ENCODE measurements at regions not wholly inside any gene's neighbourhood (a gene's known extent, or its start where the extent isn't known, plus 50 kb on each side); places are given as distances from the start of the nearest gene placed in this dataset.

DNA sequence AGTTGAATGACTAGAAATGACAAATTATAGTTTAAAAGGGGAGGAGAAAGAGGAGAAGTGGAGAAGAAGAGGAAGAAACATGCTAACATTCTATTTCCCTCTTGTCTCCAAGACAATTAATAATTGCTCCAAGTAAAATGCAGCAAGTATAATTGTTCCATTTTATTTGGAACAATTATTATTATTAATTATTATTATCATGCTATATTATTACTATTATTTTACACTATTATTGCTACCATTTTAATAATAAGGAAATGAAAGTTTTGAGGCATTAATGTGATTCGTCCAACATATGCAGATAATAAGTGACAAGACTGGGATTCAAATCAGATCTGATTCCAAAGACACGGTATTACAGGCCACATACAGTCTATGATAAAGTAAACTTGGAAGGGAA is 293.6 kb upstream of the ZC3H12C start:
- no peak for DNase-seq (ENCODE audit: low spot score)

DNA sequence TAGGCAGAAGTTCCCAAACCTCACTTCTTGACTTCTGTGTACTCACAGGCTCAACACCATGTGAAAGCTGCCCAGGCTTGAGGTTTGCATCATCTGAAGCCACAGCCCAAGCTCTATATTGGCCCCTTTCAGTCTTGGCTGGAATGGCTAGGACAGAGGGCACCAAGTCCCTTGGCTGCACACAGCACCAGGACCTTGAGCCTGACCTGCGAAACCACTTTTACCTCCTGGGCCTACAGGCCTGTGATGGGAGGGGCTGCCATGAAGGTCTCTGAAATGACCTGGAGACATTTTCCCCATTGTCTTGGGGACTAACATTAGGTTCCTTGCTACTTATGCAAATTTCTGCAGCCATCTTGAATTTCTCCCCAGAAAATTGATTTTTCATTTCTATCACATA is 288.3 kb upstream of the ZC3H12C start:
- DNase-seq (ENCODE audit: low spot score) = no peak

DNA sequence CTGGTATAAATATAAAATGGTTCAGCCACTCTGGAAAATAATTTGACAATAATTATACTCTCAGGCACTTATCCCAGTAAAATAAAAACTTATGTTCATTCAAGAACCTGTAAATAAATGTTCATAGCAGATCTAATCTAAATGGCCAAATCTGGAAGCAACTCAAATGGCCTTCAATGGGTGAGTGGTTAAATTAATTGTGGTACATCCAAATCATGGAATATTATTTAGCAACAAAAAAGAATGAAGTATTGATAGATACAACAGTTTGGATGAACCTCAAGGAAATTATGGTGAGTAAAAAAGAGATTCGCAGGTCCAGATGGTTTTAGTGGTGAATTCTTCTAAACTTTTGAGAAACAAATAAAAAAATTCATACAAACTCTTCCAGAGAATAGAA is 287.0 kb upstream of the ZC3H12C start:
- DNase-seq (ENCODE audit: low spot score) = no peak

DNA sequence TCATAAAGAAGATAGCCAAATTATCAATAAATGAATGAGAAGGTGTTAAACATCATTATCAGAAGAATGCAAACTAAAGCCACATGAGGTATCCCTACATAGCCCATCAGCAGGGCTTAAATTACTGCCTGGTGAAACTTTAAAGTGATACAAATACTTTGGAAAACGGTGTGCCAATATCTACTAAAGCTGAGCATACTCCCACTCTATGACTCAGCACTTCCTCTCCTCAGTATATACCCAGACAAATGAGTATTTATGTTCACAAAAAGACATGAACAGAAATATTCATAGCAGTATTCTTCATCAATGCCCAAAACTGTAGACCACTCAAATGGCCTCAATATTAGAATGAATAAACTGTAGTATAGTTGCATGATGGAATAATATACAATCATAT is 284.6 kb upstream of the ZC3H12C start:
- no peak for DNase-seq (ENCODE audit: low spot score)

DNA sequence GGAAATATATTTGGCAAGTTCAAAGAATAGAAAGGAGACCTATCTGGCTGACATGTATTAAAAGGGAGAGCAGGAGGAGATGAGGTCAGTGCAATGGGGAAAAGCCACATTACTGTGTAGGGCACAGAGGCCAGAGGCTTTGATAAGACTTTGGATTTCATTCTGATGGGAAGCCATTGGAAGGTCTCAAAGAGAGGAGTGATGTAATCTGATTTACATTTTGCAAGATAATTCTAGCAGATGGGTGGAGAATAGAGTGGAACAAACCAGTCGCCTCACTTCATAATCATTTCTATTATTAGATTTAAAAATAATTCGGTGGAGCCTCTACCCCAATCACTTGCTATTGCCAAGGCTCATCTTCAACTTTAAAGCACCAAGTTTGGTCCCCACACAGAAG is 278.4 kb upstream of the ZC3H12C start:
- no peak for DNase-seq (ENCODE audit: low spot score)

DNA sequence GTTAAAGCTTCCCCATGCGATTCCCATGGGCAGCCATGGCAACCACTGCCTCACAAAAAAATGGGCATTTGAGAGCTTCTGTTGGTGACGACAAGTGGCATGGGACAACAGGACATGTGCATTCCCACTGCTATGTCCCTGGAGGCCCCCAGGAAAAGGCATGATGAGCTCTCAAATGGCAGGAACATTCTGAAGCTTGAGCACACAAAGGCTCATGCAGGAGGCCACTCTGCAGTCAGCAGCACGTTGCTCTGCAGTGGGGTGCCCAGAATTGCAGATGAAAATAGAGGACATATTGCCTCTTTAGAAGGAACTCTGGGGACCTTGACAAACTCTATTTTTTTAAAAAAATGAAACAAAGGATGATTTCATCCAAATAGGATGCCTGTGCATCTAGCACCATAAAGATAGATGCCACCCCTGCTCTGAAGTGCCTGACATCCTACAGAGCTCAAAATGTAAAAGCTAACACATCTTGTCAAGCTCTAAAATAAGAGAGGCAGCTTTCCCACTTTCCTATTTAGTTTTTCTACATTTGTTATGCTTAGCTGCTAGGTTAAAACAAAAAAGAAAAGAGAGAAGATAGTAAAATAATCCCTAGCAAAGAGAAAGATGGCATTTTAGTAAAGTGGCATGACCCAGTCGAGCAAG is 277.6 kb upstream of the ZC3H12C start:
- no peak for DNase-seq (ENCODE audit: low spot score)

DNA sequence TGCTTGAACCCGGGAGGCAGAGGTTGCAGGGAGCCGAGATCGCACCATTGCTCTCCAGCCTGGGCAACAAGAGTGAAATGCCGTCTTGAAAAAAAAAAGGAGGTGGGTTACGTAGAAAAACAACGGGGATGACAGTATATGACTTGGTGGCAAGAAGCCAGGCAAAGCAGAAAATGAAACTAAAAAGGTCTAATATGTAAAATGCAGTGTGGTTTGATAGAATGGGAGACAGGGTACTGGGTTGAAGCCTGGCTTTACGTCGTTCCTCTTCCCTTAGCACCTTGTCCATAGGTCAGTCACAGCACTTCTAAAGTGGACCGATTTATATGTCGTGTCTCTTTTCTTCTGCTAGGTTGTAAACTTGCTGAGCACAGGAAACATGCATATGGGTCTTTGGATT is 274.9 kb upstream of the ZC3H12C start:
- DNase-seq (ENCODE audit: low spot score) = no peak

DNA sequence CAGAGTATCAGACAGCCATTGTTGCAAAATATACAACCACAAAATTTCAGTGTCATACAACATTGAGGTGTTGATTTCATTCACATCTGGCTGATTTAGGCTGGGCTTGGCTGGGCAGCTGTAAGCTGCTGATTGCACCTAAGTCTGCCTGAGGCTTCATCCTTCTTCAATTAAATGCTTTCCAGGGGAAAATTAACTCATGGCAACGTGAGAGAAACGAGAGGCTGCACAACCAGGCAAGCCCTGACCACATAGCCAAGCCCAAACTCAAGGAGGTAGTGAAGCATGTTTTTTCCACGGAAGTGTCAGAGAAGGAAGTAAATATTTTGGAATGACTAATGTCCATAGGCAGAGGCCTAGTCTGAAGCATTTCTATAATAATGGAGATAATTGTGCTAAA is 273.8 kb upstream of the ZC3H12C start:
- no peak for DNase-seq (ENCODE audit: low spot score)

DNA sequence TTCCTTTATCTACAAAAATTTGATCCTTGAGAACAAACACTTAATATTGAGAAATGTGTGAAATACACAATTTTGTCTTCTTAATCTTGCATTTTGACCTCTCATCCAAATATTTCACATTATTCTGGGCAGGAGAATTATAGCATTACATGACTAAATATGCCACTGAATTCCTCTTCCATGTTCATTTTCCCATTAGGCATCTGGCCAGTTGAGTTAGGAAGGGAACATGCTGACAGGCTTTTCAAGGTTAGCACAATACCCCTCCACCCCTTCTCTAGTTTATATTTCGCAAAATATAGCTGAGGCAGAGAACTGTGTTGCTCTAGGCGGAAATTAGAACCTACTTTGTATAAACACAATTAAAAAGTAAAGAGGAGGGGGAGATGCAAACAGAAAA is 271.7 kb upstream of the ZC3H12C start:
- DNase-seq (ENCODE audit: low spot score) = no peak

DNA sequence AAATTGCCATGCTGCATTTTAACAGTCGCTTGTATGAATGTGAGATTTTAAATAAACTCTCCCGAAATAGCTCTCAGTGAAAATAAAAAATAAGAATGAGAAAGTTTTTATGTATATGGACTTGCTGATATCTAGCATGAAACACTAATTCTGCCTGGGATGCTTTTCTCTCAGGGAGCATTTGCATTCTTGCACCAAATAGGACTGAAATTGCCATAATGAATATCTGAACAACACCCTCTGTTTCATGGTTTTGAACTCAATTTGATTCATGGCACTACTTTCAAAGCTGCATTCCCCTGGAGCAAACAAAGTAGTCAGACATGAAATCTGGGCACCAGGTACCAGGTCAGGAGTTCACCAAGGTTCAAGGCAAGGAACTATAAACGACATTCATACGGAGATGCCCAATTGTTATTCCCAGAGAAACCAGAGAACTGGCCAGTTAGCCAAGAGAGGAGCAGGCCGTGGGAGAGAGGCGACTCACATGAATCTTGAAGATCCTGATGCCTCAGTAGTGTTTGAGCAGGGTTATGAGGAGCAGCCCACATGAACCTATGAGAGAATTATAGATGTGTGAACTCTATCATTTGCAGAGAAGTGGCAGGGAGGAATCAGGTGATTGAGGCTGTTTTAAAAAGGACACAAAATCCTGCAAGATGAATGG is 270.6 kb upstream of the ZC3H12C start:
- no peak for DNase-seq (ENCODE audit: low spot score)

DNA sequence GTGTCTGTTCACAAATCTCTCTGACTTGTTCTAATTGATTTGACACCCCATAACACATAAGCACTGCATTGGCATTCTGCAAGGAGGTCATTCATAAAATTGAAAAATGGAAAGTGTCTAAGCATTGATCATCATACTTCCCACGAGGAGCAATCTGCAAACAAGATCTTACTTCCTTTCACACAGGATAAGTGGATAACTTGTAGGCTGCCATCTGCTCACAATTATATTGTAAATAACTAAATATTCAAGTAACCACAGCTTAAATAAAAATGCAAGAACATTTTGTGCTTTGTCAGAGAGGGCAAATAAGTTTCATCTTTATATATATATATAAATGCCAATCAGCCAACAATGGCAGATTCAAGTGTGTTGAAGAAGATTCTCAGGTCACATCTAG is 264.8 kb upstream of the ZC3H12C start:
- no peak for DNase-seq (ENCODE audit: low spot score)

DNA sequence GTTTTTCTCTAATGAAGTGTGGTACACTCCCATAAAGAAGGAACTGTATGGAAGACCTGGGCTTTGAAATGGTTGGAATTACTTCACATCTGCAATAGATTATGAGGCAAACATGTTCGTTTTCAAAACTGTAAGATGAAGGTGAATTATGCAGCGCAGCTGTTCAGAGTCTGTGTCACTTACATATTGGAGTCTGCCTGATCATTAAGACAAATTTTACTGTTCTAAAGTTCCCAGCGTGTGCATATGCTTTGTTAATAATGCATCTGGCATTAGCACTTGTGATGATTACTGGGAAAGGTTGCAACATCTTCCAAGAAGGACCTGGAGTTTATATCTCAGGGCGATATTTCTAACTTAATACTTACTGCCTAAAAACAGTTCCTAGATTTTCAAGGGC is 255.2 kb upstream of the ZC3H12C start:
- DNase-seq (ENCODE audit: low spot score) = no peak

DNA sequence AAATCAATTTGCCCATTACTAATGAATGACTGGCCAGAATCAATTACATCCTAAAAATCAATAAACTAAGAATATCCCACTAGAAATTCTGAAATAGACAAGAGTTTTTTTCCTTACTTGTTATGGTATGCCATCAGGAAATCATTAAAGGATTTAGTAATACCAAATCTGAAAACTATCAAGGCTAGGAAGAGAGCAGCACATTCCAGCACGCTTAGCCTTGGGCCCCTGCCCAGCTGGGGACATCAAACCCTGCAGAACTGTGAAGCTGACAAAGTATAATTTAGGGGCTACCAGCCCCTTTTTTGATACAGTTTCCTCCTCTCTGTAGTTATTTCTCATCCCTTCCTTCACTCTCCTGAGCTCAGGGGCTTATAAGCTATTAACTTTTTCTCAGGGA is 247.8 kb upstream of the ZC3H12C start:
- DNase-seq (ENCODE audit: low spot score) = no peak

DNA sequence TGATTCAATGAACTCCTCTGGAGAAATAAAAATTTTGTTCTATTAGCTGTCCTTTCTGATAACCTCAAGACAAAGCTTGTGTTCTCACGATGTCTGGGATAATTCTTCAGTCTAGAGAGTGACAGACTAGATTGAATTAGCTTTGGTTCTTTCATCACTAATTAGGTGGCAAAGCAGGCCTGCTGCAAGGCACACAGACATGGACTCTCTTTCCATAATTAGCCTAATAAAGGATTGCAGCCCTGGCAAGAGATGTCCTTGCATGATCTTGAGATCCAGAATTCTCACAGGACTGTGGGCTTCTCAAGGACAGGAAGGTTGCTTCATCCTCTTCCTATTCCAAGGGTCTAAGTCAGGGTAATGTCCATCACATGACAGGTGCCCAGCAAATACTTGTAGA is 245.6 kb upstream of the ZC3H12C start:
- DNase-seq (ENCODE audit: low spot score) = no peak

DNA sequence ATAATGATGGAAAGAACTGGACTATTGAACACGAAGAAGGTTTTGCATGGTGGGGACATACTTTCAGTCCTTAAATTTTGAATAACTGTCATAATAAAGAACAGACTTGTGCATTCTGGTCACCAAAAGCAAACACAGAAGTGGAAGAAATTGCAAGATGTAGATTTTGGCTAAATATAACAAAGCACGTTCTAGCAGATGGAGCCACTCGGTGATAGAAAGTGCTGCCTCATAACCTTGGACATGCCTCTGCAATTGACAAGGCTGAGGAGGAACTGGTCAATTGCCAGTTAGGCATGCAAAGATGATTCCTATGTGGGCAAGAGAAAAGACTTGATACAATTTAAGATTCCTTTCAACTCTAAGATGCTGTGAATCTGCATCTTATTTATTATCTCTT is 244.1 kb upstream of the ZC3H12C start:
- DNase-seq (ENCODE audit: low spot score) = no peak

DNA sequence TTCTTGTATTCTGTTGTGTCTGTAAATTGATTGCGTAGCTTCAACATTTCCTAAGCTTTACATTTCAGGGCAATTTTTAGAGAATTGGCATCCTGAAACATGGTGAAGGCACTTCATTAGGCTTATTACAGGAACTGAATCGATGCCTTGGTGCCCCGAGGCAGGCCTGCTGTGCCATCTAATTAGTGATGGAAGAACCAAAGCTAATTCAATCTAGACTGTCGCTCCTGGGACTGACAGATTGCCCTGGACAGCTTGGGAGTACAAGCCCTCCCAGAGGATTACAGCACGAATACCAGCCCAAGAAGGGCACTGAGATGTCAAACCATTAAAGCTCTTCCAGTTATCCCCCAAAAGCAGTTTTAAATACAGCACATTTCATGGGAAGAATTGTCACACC is 243.2 kb upstream of the ZC3H12C start:
- no peak for DNase-seq (ENCODE audit: low spot score)

DNA sequence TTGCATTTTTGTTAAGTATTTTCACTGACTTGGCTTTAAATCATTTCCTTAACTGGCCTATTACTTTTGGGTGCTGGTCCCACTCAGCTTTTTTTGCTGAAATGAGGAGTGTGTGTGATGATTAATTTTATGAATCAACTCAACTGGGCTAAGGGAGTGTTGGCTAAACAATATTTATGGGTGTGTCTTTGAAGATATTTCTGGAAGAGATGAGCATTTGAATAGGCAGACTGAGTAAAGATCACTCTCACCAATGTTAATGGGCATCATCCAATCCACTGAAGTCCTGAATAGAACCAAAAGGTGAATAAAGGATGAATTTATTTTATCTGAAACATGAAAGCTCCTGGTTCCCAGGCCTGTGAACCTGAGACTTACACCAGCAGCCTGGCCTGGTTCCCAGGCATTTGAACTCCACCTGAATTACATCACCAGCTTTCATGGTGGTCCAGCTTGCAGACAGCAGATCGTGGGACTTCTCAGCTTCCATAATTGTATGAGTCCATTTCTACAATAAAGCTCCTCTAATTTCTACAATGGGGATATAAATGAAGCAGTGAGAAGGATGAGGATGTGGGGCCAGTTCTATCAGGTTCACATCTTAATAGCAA is 241.3 kb upstream of the ZC3H12C start:
- no peak for DNase-seq (ENCODE audit: low spot score)

DNA sequence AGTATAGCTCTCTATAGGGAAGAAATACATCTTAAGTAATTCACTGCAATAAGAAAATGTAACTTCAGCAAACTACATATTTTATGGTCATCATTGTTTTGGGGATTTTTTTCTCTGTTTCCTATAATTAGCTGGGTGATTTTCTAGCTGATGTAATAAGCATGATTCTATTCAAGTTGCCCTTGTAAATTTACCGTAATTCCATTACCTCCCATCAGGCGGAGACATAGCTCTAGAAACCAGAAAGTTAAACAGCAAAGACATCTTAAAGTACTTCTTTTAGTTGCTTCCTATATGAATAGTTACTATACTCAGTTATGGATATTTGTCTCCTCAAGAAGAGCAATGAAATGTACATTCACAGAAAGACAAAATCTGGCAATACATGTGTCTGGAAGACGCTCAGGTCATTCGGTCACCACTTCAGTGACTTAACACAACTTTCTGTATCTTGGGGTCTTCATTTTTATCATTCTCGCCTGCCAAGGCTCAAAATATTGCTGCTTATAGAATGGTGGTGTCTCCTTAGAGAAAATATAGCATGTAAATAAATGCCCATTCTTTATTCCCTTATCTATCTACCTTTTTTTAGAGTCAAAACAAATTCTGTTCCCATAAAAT is 239.9 kb upstream of the ZC3H12C start:
- no peak for DNase-seq (ENCODE audit: low spot score)

DNA sequence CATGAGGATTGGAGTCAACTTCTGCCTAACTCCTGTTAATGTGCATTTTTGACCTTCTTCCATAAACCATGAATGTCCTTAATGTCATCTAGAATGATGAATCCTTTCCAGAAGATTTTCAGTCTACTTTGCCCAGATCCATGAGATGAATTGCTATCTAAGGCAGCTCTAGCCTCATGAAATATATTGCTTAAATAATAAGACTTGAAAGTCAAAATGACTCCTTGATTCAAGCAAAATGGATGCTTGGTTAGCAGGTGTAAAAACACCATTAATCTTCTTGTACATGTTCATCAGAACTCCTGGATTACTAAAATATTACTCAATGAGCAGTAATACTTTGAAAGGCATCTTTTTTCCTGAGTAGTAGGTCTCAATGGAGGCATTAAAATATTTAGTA is 238.5 kb upstream of the ZC3H12C start:
- DNase-seq (ENCODE audit: low spot score) = no peak

DNA sequence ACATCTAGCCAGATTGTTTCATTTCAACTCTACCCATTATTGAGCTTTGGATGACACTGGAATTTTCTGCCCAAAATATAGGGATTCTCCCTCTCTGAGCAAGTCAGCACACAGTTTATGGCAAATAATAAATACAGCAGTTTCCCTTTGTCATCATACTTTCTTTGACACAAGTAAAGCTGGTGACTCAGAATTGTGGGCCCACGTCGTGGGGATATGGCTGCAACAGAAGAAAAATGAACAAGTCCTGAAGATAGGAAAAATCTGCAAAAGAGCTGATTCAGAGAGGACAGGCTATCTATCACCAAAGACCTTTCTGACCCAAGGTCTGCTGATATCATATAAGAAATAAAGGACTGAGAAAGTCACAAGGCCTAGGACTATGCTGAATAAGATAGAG is 236.3 kb upstream of the ZC3H12C start:
- no peak for DNase-seq (ENCODE audit: low spot score)

DNA sequence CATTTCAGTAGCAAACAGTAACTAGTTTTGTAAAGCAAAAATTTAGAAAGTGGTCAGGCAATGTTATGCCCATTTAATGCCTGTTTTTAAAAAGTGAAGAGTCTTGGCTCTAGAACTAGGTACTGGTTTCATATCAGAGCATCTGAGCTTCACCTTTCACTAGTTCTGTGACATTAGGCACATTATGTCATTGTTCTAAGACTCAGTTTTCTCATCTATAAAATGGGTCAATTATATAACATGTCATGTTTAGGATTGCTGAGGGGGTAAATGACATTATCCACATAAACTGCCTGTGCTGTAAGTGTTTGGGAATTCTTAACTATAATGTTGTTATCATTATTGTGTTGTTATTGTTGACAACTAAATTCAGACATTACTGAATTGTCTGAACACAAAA is 235.6 kb upstream of the ZC3H12C start:
- DNase-seq (ENCODE audit: low spot score) = no peak

DNA sequence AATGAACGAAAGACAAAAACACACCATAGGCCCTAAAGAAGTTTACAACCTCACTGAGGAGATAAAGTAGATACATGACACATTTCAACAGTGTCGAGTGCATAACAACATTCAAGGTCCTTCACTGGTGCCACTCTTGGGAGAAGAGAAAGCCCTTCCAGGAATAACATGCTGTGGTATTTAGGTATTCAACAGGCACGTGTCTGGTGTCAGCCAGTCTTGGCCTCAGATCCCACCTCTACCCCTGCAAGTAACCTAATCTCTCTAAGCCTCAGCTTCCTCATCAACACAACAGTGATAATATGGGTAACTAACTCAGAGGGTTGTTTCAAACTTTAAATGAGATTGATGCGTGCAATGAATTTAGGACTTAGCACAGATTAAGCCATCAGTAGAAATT is 235.0 kb upstream of the ZC3H12C start:
- DNase-seq (ENCODE audit: low spot score) = no peak

DNA sequence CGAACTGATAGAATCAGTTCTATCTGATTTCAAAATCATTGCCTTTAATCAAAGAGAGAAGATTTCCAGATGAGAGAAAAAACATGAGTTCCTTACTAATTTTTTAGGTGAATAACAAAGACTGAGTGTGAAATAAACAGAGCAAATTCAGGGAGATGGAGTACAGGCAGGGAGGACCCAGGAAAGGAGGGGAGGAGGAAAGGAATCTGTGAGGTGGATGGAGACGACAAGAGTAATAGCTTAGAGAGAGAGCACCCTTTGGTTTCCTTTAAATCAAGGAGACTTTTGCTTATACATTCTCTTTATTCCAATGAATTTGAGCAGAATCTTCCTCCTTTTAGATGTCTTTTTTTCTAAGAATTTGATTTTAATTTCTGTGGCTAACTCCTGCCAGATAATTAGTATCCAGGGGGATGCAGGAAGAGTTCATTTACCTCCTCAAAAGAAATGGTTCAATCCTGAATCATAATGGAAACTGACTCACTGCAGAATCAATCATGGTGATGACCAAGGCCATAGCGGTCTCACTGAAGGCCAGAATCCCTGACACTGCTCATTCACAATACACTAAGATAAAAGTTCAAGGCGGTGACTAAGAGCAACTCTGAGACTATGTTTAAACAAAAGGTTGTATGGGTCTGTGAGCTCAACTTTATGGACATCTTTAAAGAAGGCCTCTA is 234.0 kb upstream of the ZC3H12C start:
- no peak for DNase-seq (ENCODE audit: low spot score)
